HG02852 (cell line): ENCODE measurements at regions not wholly inside any gene's neighbourhood (a gene's known extent, or its start where the extent isn't known, plus 50 kb on each side); places are given as distances from the start of the nearest gene placed in this dataset.

Source experiments
- ATAC-seq: cut with Tn5 transposase; IDR thresholded peaks from one replicate; pipeline ENCODE4 v1.9.1; 2021; ENCODE audit warnings: mild to moderate bottlenecking, moderate library complexity; ENCODE audit not compliant: unreplicated experiment

- ATAC-seq = no peak
Observed at GRCh38 chr6:22455378-22455777, 114.0 kb upstream of the HDGFL1 start.

- no peak for ATAC-seq
Observed at GRCh38 chr6:22457996-22458395, 111.4 kb upstream of the HDGFL1 start.

GRCh38 chr6:22466665-22467245 lies 102.6 kb upstream of the HDGFL1 start:
- no peak for ATAC-seq

- ATAC-seq = no peak
Observed at GRCh38 chr6:22467645-22468044, 101.7 kb upstream of the HDGFL1 start.

GRCh38 chr6:22468256-22468965 lies 101.0 kb upstream of the HDGFL1 start:
- ATAC-seq = no peak

GRCh38 chr6:22470454-22471131 lies 98.8 kb upstream of the HDGFL1 start:
- ATAC-seq = no peak

- ATAC-seq = no peak
Observed at GRCh38 chr6:22471132-22471690, 98.2 kb upstream of the HDGFL1 start.

GRCh38 chr6:22471746-22472145 lies 97.6 kb upstream of the HDGFL1 start:
- no peak for ATAC-seq

- no peak for ATAC-seq
Observed at GRCh38 chr6:22473991-22474682, 95.2 kb upstream of the HDGFL1 start.

GRCh38 chr6:22476811-22477390 lies 92.5 kb upstream of the HDGFL1 start:
- ATAC-seq = no peak

- ATAC-seq = no peak
Observed at GRCh38 chr6:22497276-22497675, 72.1 kb upstream of the HDGFL1 start.

- ATAC-seq = no peak
Observed at GRCh38 chr6:22499815-22500214, 69.6 kb upstream of the HDGFL1 start.

- no peak for ATAC-seq
Observed at GRCh38 chr6:22506496-22506895, 62.9 kb upstream of the HDGFL1 start.

- no peak for ATAC-seq
Observed at GRCh38 chr6:22512686-22513427, 56.5 kb upstream of the HDGFL1 start.

- ATAC-seq = no peak
Observed at GRCh38 chr6:22513667-22514066, 55.7 kb upstream of the HDGFL1 start.

- ATAC-seq = no peak
Observed at GRCh38 chr6:22519237-22519636, 50.1 kb upstream of the HDGFL1 start.
